ENCODE measurements at regions not wholly inside any gene's neighbourhood (a gene's known extent, or its start where the extent isn't known, plus 50 kb on each side); places are given as distances from the start of the nearest gene placed in this dataset.
A peak's percentile ranks its signal among the peaks of the same experiment; 100 is the strongest.

DNA sequence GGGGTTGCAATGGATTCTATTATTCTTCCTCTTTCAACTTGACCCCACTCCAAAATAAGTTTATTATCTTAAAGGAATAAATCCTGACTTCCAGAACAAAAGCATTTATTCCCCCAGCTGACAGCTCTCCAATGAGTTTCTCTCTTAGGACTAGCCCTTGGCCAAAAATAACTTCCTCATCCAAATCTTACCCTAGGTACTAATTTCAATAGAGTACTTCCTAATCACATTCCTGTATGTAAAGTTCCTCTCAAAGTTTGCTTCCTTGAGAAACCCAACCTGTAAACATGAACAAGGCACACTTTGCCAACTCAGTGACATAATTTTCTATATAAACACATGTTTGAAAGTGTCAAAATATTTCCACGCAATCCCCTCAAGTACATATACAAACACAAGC is 671.2 kb upstream of the GALNTL6 start:
- DNase-seq, result no peak

DNA sequence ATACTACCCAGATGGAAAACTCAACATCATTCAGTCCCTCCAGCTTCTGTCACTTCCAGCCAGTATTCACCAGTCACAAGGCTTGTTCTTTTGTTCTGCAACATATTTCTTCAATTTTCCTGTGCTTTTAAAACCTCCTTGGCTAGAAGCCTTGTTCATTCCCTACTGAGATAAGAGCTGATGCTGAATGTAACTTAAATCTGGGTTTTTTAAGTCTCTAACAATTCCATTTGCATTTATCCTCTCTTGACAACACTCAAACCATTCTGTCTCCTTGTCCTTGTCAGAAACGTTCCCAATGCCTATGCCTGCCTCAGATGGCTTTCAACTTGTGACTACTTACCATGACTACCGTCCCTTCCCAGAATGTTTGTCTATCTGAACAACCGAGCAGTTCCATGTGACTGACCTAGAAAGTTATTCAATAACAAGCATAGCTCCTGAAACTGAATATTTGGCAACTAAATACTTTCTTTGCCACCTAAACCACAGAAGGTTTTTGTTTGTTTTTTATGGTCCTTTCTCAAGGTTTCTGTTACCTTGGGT is 682.9 kb upstream of the GALNTL6 start:
- no peak for DNase-seq

DNA sequence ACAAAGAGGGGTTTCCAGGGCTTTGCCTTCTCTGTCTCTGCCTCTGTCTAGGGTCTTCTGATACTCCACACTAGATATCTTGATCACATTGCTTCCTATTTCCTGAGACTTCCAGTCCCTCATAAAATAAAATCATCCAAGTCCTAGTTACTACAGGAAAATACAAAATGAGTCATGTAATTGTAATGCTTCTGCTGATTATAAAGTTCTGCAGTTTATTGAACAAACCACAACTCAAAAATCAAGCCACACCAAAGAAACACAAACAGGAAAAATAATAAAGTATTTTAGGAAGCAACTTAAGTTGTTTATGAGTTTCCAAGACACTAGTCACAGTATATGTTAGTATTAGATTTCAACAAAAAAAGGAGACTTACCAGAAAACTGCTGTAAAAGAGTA is 695.1 kb upstream of the GALNTL6 start:
- DNase-seq, result no peak

GRCh38 chr4:171117457-171117856 is 695.7 kb upstream of the GALNTL6 start:
- no peak for DNase-seq

GRCh38 chr4:171101845-171102244 is 711.4 kb upstream of the GALNTL6 start:
- peak; percentile 11 for DNase-seq

GRCh38 chr4:171087089-171087488 is 726.1 kb upstream of the GALNTL6 start:
- no peak for DNase-seq

DNA sequence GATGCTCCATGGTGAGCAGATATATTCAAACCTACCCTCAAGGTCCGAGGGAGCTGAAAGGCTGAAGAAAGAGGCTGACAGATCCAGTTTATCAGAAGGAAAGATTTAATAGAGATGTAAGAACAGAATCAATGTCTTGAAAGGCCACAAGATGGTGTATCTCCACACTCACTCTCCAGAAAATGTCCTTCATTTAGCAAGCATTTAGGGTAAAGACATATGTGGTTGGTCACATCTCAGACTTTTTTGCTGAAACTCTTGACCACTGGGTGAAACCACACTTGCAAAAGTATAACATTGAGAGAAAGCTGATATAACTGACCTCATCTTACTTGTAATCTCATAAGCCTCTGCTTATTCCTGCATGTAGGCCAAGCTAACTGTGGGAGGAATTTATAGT is 745.8 kb upstream of the GALNTL6 start:
- DNase-seq, result peak; percentile 13

GRCh38 chr4:171049380-171049779 is 763.8 kb upstream of the GALNTL6 start:
- DNase-seq, result no peak

GRCh38 chr4:171042989-171043524 is 770.1 kb upstream of the GALNTL6 start:
- no peak for DNase-seq

DNA sequence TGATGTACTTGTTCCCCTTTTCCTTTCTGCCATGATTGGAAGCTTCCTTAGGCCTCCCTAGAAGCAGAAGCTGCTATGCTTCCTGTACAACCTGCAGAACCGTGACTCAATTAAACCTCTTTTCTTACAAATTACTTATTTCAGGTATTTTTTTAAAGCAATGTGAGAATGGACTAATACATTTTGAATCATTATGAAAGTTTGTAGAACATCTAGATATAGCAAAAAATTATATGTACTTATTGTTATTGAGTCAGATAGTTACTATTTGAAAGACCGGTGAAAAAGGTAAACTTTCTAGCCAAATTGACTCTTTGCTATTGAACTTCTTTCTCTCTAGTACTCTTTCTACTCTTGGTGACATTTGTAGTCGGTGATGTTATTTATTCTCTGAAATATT is 777.3 kb upstream of the GALNTL6 start:
- no peak for DNase-seq

DNA sequence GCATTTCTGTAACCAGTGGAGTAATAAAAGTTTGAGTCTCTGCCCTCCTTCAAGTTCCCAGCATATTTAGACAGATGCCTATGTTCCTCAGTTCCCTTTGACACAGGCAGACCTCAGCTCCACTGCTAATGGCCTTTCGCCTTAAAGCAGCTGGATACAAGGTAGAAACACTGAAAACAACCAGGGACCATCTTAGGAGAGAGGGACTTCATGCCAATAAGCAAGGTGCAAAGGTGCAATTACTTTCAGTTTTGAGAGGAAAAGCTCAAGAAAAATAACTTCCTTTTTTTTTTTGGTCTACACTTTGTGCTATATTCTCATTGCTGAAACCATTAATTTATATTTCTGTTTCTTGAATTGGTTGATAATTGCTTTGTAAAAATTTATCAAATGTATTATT is 781.9 kb upstream of the GALNTL6 start:
- peak; percentile 70 for DNase-seq

DNA sequence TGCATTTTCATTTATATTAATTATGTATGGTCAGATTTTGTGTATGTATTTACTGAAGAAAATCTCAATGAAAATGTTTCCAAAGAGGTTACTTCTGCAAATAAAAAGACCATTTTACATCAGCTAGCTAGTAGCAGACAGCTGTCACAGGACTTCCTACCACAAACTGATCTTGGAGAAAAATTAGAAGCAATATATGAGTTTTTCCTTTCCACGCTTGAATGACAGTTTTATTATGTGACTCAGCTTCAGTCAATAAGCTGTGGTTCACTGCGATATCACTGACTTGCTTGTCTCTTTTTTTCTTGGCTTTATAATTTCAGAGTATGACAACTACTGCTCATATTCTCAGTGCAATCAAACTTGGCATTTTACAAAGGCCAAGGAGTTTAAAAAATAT is 787.4 kb upstream of the GALNTL6 start:
- DNase-seq, result peak; percentile 95

GRCh38 chr4:171025343-171025742 is 787.9 kb upstream of the GALNTL6 start:
- peak; percentile 73 for DNase-seq

DNA sequence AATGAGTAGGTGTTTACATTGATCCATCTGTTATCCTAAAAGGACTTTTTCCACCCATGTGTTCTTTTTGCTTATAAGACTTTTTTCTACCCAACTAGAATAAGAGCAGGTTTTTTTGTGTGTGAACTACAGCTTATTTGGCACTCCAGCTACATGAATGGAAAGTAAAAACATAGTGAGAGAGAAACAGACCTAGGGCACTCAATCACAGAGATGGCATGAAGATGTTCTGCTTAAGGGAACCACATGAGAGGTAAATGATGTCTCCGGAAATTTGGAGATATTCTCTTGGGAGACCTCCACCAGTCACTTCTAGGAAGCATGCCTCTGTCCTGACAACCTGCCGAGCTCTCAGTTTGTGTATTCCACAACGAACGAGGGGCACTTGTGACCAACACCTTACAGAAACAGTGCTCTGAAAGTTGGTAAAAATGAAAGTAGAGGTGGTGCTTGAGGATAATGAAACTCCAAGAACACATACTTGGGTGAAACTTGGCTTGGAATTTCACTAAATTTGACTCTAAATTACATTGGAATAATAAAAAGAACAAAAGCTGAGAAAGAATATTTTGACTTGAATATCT is 788.4 kb upstream of the GALNTL6 start:
- DNase-seq, result peak; percentile 71

GRCh38 chr4:171022824-171023230 is 790.4 kb upstream of the GALNTL6 start:
- no peak for DNase-seq

DNA sequence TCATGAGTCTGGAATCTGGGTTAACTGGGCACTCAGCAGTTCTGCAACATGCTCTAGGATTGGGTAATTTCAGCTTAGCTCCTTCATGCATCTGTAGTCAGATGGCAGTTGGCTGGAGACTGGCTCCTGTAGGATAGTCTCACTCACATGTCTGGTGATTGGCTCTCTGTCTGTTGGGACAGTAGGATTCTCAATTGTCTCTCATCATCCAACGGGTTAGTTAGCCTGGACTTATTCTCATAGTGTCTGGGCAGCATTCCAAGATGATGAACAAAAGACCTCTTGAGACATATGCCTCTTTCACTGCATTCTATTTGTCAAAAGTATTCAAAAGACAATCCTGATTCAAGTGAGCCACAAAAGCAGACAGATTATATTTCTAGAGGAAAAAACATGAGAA is 795.6 kb upstream of the GALNTL6 start:
- DNase-seq, result no peak

DNA sequence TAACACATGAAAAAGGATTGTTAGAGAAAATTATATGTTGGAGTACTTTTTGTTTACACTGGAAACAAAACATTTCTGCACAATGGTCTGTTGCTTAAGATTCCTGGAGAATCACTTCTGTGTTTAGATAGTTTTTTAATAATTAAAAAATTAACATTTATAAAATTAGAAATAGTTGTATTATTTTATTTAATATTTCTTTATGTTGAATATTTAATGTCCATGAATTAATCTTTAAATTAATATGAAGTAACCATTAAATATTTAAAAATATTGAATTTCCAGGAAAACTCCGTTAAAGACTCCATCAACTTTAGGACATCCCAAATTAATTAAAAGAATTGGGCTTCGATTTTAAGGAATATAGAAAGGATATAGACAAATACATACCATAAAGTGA is 797.1 kb upstream of the GALNTL6 start:
- no peak for DNase-seq

DNA sequence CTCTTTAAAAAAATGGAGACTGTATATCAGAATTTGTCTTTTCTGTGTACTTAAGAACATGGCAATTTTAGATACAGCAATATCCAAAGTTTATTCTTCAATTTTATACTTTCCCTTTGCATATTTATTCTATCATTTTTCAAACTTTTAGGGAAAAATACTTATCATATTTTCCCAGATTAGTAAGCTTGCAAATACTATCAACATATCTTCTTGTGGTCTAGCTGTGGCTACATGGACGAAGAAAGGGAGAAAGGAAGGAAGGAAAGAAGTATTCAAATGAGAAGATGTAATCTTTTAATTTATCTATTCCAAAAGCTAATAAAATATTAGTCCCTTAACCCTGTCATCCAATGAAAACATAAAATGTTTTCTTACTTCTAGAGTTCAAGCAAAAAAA is 797.8 kb upstream of the GALNTL6 start:
- no peak for DNase-seq

DNA sequence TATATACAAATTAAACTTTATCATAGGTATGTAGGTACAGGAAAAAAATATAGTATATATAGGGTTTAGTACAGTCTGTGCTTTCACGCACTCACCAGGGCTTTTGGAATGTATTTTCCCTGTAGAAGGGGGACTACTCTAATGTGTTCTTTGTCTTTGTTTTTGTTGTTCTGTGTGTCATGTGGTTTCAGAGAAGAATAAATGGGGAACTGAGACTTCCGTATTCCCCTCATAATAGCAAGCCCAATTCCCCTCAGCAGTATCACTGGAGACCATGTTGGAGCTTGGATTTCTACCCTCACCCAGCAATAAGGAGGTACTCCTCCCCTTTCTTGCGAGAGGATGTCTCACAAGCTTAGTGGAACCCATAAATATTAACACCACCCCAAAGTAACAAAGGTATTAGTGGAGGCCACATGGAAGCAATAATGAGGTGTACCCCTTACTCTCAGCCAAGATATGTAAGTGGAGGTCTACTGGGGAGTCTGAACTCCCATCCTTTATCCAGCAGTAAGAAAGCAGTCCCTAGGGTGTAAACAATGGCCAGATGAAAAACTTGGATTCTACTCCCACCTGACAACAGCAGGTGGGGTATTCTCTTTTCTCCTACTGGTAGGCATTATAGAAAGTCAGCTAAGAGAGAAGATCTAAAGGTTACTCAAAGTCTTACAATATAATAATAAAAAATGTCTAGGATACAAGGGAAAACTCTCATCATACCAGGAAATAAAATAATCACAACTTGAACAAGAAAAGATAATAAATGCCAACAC is 805.4 kb upstream of the GALNTL6 start:
- no peak for DNase-seq

DNA sequence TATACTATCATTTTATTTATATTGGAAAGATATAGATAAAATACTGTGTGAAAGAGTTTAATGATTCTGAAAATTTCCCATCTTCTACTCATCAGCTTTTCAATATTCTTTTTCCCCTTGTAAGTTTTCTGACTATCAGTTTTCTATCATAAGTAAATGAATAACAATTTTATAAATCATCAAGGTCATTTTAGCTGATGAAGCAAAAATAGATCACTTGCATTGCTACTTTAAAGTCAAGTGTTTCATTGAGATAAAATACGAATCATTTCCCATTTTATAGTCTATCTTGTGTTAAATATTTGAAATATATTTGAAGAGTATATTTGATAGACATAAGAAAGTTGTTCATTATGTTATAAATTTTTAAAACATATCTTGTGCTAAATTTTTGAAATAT is 811.0 kb upstream of the GALNTL6 start:
- no peak for DNase-seq

GRCh38 chr4:170990989-170991589 is 822.1 kb upstream of the GALNTL6 start:
- DNase-seq, result peak; percentile 82

DNA sequence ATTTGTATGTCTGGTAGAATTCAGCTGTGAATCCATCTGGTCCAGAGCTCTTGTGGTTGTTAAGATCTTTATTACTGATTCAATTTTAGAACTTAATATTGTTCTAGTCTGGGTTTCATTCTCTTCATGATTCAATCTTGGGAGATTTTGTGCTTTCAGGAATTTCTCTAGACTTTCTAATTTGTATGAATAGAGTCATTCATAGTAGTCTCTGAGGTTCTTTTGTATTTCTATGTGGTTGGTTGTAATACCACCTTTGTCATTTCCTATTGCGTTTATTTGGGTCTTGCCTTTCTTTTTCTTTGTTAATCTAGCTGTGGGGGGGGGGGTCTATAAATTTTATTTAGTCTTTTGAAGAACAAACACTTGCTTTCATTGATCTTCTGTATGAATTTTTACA is 824.8 kb upstream of the GALNTL6 start:
- DNase-seq, result no peak

- DNase-seq, result no peak
Measured at GRCh38 chr4:170979736-170980135, 833.5 kb upstream of the GALNTL6 start.

DNA sequence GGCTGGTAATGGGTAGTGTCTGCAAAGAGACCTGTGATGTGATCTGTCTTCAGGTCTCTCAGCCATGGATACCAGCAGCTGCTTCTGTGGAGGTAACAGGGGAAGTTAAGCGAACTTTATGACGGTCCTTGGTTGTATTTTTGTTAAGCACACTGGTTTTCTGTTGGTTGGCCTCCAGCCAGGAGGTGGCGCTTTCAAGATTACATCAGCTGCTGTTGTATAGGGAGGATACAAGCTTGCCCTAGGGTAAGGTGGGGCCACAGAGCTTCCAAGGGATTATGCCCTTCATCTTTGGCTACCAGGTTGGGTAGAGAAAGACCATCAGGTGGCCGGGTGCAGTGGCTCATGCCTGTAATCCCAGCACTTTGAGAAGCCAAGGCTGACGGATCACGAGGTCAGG is 834.2 kb upstream of the GALNTL6 start:
- DNase-seq, result no peak
